Heart left ventricle (tissue), 13 donors: ENCODE measurements at regions not wholly inside any gene's neighbourhood (a gene's known extent, or its start where the extent isn't known, plus 50 kb on each side); places are given as distances from the start of the nearest gene placed in this dataset.

ENCODE experiments used
- POLR2A ChIP-seq, 2 donors: fragments of 450-650 bp; IDR thresholded peaks; one replicate each; pipeline ENCODE4 v1.6.1; 2017; ENCODE audit warnings: antibody characterized with exemption in 2 of 2, mild to moderate bottlenecking in 2 of 2, moderate library complexity in 2 of 2
- TF ChIP-seq, protein P1 (sequence below), 12 donors: fragments of 200-600 bp; sonication (generic) in 4 of 12; IDR thresholded peaks; one replicate each; pipeline versions ENCODE4 v1.5.0 to v1.8.0; 2018 to 2022; ENCODE audit warnings: antibody characterized with exemption in 12 of 12, mild to moderate bottlenecking in 5 of 12
- donor health status: ischemic (EF 13 %, LVEDD 7.1; RV severe dilation, severe dysfunction).
- donor health status: DM: no; HTN: yes; CAD: no.
- donor health status: DM: no; HTN: no; CAD: no.
- donor health status: ischemic (EF 25% LVEDD 6.9; RV normal size, moderate dysfunction).
- donor health status: ischemic (EF 25% LVEDD 5.7; RV mildly dilated, moderate dysfunction).
- donor health status: ischemic (EF 35%, LVEDD 5.7; RV mildly dilated, moderate dysfunction).
- donor health status: nonischemic (EF 11% LVEDD 7.7; RV severe dilation, severe dysfunction).
- donor health status: DM: yes; HTN: yes; CAD: no.
- donor health status: PGD.
- donor health status: ischemic (EF 29% LVEDD 5.4; RV normal size, mild dysfunction).
- donor health status: nonischemic (EF 23%, LVEDD 6.1; RV moderate dilation, normal function).

DNA sequence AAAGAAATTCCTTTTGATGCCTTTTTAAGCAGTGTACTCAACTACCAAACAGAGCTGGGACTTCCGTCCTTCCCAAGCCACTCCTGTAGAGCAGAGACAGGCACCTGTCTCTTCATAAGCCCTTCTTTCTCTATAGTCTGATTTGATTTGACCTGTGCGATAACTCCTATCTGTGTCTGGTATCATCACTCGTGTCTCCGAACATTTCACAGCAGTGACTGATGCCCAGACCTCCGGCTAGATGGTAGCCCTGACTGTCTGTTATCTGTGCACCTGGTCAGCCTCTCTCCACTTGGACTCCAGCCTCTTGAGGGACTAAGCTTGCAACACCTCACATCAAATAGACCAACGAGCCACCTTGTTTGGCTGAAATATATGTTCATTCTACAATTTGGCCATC is 316.2 kb upstream of the ZNF507 start:
- TF ChIP-seq, protein P1, sequence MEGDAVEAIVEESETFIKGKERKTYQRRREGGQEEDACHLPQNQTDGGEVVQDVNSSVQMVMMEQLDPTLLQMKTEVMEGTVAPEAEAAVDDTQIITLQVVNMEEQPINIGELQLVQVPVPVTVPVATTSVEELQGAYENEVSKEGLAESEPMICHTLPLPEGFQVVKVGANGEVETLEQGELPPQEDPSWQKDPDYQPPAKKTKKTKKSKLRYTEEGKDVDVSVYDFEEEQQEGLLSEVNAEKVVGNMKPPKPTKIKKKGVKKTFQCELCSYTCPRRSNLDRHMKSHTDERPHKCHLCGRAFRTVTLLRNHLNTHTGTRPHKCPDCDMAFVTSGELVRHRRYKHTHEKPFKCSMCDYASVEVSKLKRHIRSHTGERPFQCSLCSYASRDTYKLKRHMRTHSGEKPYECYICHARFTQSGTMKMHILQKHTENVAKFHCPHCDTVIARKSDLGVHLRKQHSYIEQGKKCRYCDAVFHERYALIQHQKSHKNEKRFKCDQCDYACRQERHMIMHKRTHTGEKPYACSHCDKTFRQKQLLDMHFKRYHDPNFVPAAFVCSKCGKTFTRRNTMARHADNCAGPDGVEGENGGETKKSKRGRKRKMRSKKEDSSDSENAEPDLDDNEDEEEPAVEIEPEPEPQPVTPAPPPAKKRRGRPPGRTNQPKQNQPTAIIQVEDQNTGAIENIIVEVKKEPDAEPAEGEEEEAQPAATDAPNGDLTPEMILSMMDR (IDR thresholded peaks at IDR 0.05): no peak
- TF ChIP-seq POLR2A (IDR thresholded peaks at IDR 0.05): no peak
